HEK293 (cell line): ENCODE measurements at regions not wholly inside any gene's neighbourhood (a gene's known extent, or its start where the extent isn't known, plus 50 kb on each side); places are given as distances from the start of the nearest gene placed in this dataset.

ENCODE experiments used
- EGR2 ChIP-seq: fragments of 450-650 bp; formaldehyde crosslinking; IDR thresholded peaks from 2 replicates; pipeline ENCODE4 v1.5.1; 2016; ENCODE audit warnings: low read depth, missing biosample characterization, missing genetic modification characterization
- SP2 ChIP-seq: fragments of 450-650 bp; formaldehyde crosslinking; IDR thresholded peaks from 2 replicates; pipeline ENCODE4 v1.5.1; 2016; ENCODE audit warnings: missing biosample characterization, missing genetic modification characterization
- ZNF112 ChIP-seq: fragments of 450-650 bp; formaldehyde crosslinking; IDR thresholded peaks from 2 replicates; pipeline ENCODE4 v1.5.0; 2017; ENCODE audit warnings: missing biosample characterization, missing genetic modification characterization
- ZNF121 ChIP-seq: fragments of 450-650 bp; formaldehyde crosslinking; IDR thresholded peaks from 2 replicates; pipeline ENCODE4 v1.5.1; 2016; ENCODE audit warnings: missing biosample characterization, missing genetic modification characterization
- ZNF175 ChIP-seq: fragments of 450-650 bp; formaldehyde crosslinking; IDR thresholded peaks from 2 replicates; pipeline ENCODE4 v1.5.1; 2016; ENCODE audit warnings: missing biosample characterization, missing genetic modification characterization
- ZNF24 ChIP-seq: fragments of 450-650 bp; formaldehyde crosslinking; IDR thresholded peaks from 2 replicates; pipeline ENCODE4 v1.5.1; 2016; ENCODE audit warnings: missing biosample characterization, missing genetic modification characterization
- ZNF335 ChIP-seq: fragments of 450-650 bp; formaldehyde crosslinking; conservative IDR thresholded peaks from 2 replicates; pipeline ENCODE4 v1.5.1; 2016; ENCODE audit warnings: missing biosample characterization, missing genetic modification characterization
- ZNF354C ChIP-seq: fragments of 450-650 bp; formaldehyde crosslinking; IDR thresholded peaks from 2 replicates; pipeline ENCODE4 v1.5.1; 2016; ENCODE audit warnings: missing biosample characterization, missing genetic modification characterization, low read depth, borderline replicate concordance
- ZNF585B ChIP-seq: fragments of 450-650 bp; formaldehyde crosslinking; IDR thresholded peaks from 2 replicates; pipeline ENCODE4 v1.5.1; 2016; ENCODE audit warnings: missing biosample characterization, missing genetic modification characterization
- TF ChIP-seq, protein P1 (sequence below): fragments of 450-650 bp; formaldehyde crosslinking; IDR thresholded peaks from 2 replicates; pipeline ENCODE4 v1.5.1; 2016; ENCODE audit warnings: missing biosample characterization, missing genetic modification characterization
- TF ChIP-seq, protein P2 (sequence below): fragments of 450-650 bp; formaldehyde crosslinking; IDR thresholded peaks from 2 replicates; pipeline ENCODE4 v1.5.1; 2017; ENCODE audit warnings: missing biosample characterization, missing genetic modification characterization
- TF ChIP-seq, protein P3 (sequence below): fragments of 450-650 bp; formaldehyde crosslinking; IDR thresholded peaks from 2 replicates; pipeline ENCODE4 v1.5.1; 2016; ENCODE audit warnings: missing biosample characterization, missing genetic modification characterization
- TF ChIP-seq, protein P4 (sequence below): sonication (generic); formaldehyde crosslinking; IDR thresholded peaks from 2 replicates; pipeline ENCODE4 v1.8.1; 2022; ENCODE audit warnings: mild to moderate bottlenecking, moderate library complexity, missing genetic modification reagents
- TF ChIP-seq, protein P5 (sequence below): fragments of 450-650 bp; formaldehyde crosslinking; IDR thresholded peaks from 2 replicates; pipeline ENCODE4 v1.5.1; 2016; ENCODE audit warnings: missing biosample characterization, missing genetic modification characterization, low read depth

DNA sequence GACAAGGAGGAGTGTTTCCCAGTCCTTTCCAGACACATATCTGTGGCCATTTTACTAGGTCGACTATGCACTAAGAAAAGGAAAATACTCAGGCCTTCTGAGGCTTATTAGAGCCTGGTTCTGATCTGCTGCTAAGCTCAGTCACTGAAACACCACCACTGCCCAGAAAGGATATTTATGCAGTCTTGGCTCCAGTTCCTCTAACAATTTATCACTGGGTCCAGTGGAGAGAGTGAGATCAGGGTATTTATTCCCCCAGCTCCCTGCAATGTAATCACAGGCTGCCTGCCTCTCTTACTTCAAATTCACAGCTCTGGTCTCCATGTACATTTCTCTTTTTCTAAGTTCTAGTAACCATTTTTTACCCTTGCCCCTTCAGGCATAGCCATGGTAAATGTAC, 81.6 kb upstream of the INPP4B start:
- TF ChIP-seq, protein P1, sequence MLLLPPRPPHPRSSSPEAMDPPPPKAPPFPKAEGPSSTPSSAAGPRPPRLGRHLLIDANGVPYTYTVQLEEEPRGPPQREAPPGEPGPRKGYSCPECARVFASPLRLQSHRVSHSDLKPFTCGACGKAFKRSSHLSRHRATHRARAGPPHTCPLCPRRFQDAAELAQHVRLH (tag by site-specific recombination), result no peak
- TF ChIP-seq, protein P2, sequence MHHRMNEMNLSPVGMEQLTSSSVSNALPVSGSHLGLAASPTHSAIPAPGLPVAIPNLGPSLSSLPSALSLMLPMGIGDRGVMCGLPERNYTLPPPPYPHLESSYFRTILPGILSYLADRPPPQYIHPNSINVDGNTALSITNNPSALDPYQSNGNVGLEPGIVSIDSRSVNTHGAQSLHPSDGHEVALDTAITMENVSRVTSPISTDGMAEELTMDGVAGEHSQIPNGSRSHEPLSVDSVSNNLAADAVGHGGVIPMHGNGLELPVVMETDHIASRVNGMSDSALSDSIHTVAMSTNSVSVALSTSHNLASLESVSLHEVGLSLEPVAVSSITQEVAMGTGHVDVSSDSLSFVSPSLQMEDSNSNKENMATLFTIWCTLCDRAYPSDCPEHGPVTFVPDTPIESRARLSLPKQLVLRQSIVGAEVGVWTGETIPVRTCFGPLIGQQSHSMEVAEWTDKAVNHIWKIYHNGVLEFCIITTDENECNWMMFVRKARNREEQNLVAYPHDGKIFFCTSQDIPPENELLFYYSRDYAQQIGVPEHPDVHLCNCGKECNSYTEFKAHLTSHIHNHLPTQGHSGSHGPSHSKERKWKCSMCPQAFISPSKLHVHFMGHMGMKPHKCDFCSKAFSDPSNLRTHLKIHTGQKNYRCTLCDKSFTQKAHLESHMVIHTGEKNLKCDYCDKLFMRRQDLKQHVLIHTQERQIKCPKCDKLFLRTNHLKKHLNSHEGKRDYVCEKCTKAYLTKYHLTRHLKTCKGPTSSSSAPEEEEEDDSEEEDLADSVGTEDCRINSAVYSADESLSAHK (tag by site-specific recombination), result no peak
- TF ChIP-seq, protein P3, sequence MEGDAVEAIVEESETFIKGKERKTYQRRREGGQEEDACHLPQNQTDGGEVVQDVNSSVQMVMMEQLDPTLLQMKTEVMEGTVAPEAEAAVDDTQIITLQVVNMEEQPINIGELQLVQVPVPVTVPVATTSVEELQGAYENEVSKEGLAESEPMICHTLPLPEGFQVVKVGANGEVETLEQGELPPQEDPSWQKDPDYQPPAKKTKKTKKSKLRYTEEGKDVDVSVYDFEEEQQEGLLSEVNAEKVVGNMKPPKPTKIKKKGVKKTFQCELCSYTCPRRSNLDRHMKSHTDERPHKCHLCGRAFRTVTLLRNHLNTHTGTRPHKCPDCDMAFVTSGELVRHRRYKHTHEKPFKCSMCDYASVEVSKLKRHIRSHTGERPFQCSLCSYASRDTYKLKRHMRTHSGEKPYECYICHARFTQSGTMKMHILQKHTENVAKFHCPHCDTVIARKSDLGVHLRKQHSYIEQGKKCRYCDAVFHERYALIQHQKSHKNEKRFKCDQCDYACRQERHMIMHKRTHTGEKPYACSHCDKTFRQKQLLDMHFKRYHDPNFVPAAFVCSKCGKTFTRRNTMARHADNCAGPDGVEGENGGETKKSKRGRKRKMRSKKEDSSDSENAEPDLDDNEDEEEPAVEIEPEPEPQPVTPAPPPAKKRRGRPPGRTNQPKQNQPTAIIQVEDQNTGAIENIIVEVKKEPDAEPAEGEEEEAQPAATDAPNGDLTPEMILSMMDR (tag by site-specific recombination), result no peak
- TF ChIP-seq, protein P4, sequence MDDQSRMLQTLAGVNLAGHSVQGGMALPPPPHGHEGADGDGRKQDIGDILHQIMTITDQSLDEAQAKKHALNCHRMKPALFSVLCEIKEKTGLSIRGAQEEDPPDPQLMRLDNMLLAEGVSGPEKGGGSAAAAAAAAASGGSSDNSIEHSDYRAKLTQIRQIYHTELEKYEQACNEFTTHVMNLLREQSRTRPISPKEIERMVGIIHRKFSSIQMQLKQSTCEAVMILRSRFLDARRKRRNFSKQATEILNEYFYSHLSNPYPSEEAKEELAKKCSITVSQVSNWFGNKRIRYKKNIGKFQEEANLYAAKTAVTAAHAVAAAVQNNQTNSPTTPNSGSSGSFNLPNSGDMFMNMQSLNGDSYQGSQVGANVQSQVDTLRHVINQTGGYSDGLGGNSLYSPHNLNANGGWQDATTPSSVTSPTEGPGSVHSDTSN (CRISPR knock-in tag), result no peak
- TF ChIP-seq ZNF175 (no peak), ZNF24 (tag by site-specific recombination) (no peak), ZNF121 (tag by site-specific recombination) (no peak), ZNF335 (tag by site-specific recombination) (no peak), ZNF585B (tag by site-specific recombination) (no peak), EGR2 (tag by site-specific recombination) (no peak), ZNF354C (tag by site-specific recombination) (no peak), SP2 (no peak), ZNF112 (no peak)
- TF ChIP-seq, protein P5, sequence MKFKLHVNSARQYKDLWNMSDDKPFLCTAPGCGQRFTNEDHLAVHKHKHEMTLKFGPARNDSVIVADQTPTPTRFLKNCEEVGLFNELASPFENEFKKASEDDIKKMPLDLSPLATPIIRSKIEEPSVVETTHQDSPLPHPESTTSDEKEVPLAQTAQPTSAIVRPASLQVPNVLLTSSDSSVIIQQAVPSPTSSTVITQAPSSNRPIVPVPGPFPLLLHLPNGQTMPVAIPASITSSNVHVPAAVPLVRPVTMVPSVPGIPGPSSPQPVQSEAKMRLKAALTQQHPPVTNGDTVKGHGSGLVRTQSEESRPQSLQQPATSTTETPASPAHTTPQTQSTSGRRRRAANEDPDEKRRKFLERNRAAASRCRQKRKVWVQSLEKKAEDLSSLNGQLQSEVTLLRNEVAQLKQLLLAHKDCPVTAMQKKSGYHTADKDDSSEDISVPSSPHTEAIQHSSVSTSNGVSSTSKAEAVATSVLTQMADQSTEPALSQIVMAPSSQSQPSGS (tag by site-specific recombination), result no peak
